ENCODE measurements at regions not wholly inside any gene's neighbourhood (a gene's known extent, or its start where the extent isn't known, plus 50 kb on each side); places are given as distances from the start of the nearest gene placed in this dataset.

- BruUV-seq (replicated peaks): no TSS peak
- no peak overlapping the region for H3K27ac Mint-ChIP-seq (ENCODE audit: low read depth, unreplicated experiment)
- intact Hi-C loops (cut with micrococcal nuclease): no loop called here
- H3K36me3 Mint-ChIP-seq (ENCODE audit: insufficient read depth, unreplicated experiment): no peaks in the 10 kb centered on the region
- no peak overlapping the region for H3K4me3 Mint-ChIP-seq (ENCODE audit: unreplicated experiment)
- no peaks in the 10 kb centered on the region for H3K9me3 Mint-ChIP-seq (ENCODE audit: unreplicated experiment)
- no peaks in the 10 kb centered on the region for H3K4me1 Mint-ChIP-seq (ENCODE audit: insufficient read depth, unreplicated experiment)
- DNase-seq (ENCODE audit: unreplicated experiment): no peak
- H3K27me3 Mint-ChIP-seq (ENCODE audit: insufficient read depth, unreplicated experiment): no peaks in the 10 kb centered on the region
- CTCF ChIA-PET: interaction anchor here (0.6 to 0.7 kb wide), 2 partner anchors 178 to 547 kb away, joined by 3 read pairs; no protein-coding TSS in a partner anchor
- TF ChIP-seq, protein P1, sequence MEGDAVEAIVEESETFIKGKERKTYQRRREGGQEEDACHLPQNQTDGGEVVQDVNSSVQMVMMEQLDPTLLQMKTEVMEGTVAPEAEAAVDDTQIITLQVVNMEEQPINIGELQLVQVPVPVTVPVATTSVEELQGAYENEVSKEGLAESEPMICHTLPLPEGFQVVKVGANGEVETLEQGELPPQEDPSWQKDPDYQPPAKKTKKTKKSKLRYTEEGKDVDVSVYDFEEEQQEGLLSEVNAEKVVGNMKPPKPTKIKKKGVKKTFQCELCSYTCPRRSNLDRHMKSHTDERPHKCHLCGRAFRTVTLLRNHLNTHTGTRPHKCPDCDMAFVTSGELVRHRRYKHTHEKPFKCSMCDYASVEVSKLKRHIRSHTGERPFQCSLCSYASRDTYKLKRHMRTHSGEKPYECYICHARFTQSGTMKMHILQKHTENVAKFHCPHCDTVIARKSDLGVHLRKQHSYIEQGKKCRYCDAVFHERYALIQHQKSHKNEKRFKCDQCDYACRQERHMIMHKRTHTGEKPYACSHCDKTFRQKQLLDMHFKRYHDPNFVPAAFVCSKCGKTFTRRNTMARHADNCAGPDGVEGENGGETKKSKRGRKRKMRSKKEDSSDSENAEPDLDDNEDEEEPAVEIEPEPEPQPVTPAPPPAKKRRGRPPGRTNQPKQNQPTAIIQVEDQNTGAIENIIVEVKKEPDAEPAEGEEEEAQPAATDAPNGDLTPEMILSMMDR (IDR thresholded peaks at IDR 0.05; ENCODE audit: unreplicated experiment): no peak
- POLR2A ChIA-PET: interaction anchor here (0.7 kb wide), 1 partner anchor 105 kb away, joined by 4 read pairs; no protein-coding TSS in a partner anchor
Observed at GRCh38 chr9:81202292-81202691, 487.1 kb downstream of the TLE1 start.

DNA sequence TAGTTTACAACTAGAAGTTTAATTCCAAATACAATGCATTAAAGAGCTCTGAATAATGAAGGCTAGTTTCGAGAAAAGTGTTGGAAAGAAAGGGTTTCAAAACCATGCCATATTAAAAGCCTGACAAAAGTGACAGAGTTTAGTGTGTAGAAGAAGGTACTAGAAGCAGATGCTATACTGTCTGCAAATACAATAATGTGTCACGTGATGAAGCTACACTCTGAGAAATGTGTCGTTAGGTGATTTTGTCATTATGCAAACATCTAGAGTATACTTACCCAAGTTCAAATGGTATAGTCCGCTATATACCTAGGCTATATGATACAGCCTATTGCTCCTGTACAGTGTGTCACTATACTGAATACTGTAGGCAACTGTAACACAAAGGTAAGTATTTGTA, 494.1 kb downstream of the TLE1 start:
- no peaks in the 10 kb centered on the region for H3K4me1 Mint-ChIP-seq (ENCODE audit: insufficient read depth, unreplicated experiment)
- no TSS peak for BruUV-seq (replicated peaks)

GRCh38 chr9:81193362-81194339, 495.7 kb downstream of the TLE1 start:
- no peak overlapping the region for H3K27ac Mint-ChIP-seq (ENCODE audit: low read depth, unreplicated experiment)
- ChIA-PET POLR2A (no interaction called here), CTCF (no interaction called here)
- intact Hi-C loops (cut with micrococcal nuclease): no loop called here
- H3K4me3 Mint-ChIP-seq (ENCODE audit: unreplicated experiment): no peak overlapping the region
- DNase-seq (ENCODE audit: unreplicated experiment): no peak
- TF ChIP-seq, protein P1 (IDR thresholded peaks at IDR 0.05; ENCODE audit: unreplicated experiment): no peak
- no peaks in the 10 kb centered on the region for H3K27me3 Mint-ChIP-seq (ENCODE audit: insufficient read depth, unreplicated experiment)
- no TSS peak for BruUV-seq (replicated peaks)
- H3K4me1 Mint-ChIP-seq (ENCODE audit: insufficient read depth, unreplicated experiment): no peaks in the 10 kb centered on the region
- H3K36me3 Mint-ChIP-seq (ENCODE audit: insufficient read depth, unreplicated experiment): no peaks in the 10 kb centered on the region
- peaks cover 8% of the 10 kb centered on the region for H3K9me3 Mint-ChIP-seq (ENCODE audit: unreplicated experiment)

More for the DNA sequence above, 494.1 kb downstream of the TLE1 start:
- no peaks in the 10 kb centered on the region for H3K27me3 Mint-ChIP-seq (ENCODE audit: insufficient read depth, unreplicated experiment)
- TF ChIP-seq, protein P1 (IDR thresholded peaks at IDR 0.05; ENCODE audit: unreplicated experiment): no peak
- H3K9me3 Mint-ChIP-seq (ENCODE audit: unreplicated experiment): peaks cover 8% of the 10 kb centered on the region
- intact Hi-C loops (cut with micrococcal nuclease): no loop called here
- ChIA-PET POLR2A (no interaction called here), CTCF (no interaction called here)
- H3K27ac Mint-ChIP-seq (ENCODE audit: low read depth, unreplicated experiment): no peak overlapping the region
- DNase-seq (ENCODE audit: unreplicated experiment): no peak
- no peaks in the 10 kb centered on the region for H3K36me3 Mint-ChIP-seq (ENCODE audit: insufficient read depth, unreplicated experiment)
- no peak overlapping the region for H3K4me3 Mint-ChIP-seq (ENCODE audit: unreplicated experiment)

DNA sequence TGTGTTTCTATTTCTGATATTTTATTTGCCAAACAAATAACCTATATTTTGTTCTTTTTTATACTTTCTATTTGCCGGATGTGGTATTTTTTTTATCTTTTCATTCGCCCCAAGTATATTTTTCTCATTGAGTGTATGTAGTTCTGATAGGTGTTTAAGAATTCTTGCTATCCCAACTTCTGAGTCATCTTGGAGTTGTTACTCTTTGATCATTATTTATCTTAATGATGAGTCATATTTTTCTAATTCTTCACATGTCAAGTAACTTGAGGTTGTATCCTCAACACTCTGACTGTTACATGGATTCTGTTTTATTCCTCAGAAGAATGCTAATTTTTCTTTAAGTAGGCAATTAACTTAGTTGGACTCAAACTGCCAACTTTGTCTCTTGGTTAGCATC, 498.1 kb downstream of the TLE1 start:
- intact Hi-C loops (cut with micrococcal nuclease): no loop called here
- POLR2A ChIA-PET: interaction anchor here (0.6 kb wide), 1 partner anchor 385 kb away, joined by 3 read pairs; no protein-coding TSS in a partner anchor
- TF ChIP-seq, protein P1 (IDR thresholded peaks at IDR 0.05; ENCODE audit: unreplicated experiment): no peak
- peaks cover 8% of the 10 kb centered on the region for H3K9me3 Mint-ChIP-seq (ENCODE audit: unreplicated experiment)
- BruUV-seq (replicated peaks): no TSS peak
- CTCF ChIA-PET: interaction anchor here (0.6 kb wide), 1 partner anchor 1418 kb away, joined by 3 read pairs; no protein-coding TSS in a partner anchor
- no peak for DNase-seq (ENCODE audit: unreplicated experiment)
- H3K36me3 Mint-ChIP-seq (ENCODE audit: insufficient read depth, unreplicated experiment): no peaks in the 10 kb centered on the region
- no peaks in the 10 kb centered on the region for H3K4me1 Mint-ChIP-seq (ENCODE audit: insufficient read depth, unreplicated experiment)
- H3K27ac Mint-ChIP-seq (ENCODE audit: low read depth, unreplicated experiment): no peak overlapping the region
- no peaks in the 10 kb centered on the region for H3K27me3 Mint-ChIP-seq (ENCODE audit: insufficient read depth, unreplicated experiment)
- no peak overlapping the region for H3K4me3 Mint-ChIP-seq (ENCODE audit: unreplicated experiment)

Measured in MCF 10A (cell line).